Smooth muscle cell (in vitro differentiated cells): ENCODE measurements at regions not wholly inside any gene's neighbourhood (a gene's known extent, or its start where the extent isn't known, plus 50 kb on each side); places are given as distances from the start of the nearest gene placed in this dataset.

Experiments
- DNase-seq: peaks from one replicate; lab custom pipeline; 2025; ENCODE audit not compliant: unreplicated experiment; lab: John Stamatoyannopoulos, UW
- H2AFZ ChIP-seq: fragments of 200-600 bp; sonication (generic); 2 replicates; pipeline ENCODE4 v1.6.0; 2016; ENCODE audit warnings: antibody characterized with exemption, low read depth, mild to moderate bottlenecking
- H3F3A ChIP-seq: fragments of 200-600 bp; sonication (generic); 2 replicates; pipeline ENCODE4 v1.6.0; 2017; ENCODE audit warnings: antibody characterized with exemption, low read depth
- H3K27ac ChIP-seq: fragments of 200-600 bp; sonication (generic); 2 replicates; pipeline ENCODE4 v1.5.1; 2016; ENCODE audit warnings: low read depth, mild to moderate bottlenecking
- H3K27me3 ChIP-seq: fragments of 200-600 bp; sonication (generic); 2 replicates; pipeline ENCODE4 v1.6.1; 2016; ENCODE audit warnings: low read depth, mild to moderate bottlenecking
- H3K36me3 ChIP-seq: fragments of 200-600 bp; sonication (generic); 2 replicates; pipeline ENCODE4 v1.5.1; 2016; ENCODE audit warnings: low read depth
- H3K4me1 ChIP-seq: fragments of 200-600 bp; sonication (generic); 2 replicates; pipeline ENCODE4 v1.5.1; 2016; ENCODE audit warnings: low read depth
- H3K4me2 ChIP-seq: fragments of 200-600 bp; sonication (generic); 2 replicates; pipeline ENCODE4 v1.6.0; 2016; ENCODE audit warnings: mild to moderate bottlenecking
- H3K4me3 ChIP-seq: fragments of 200-600 bp; sonication (generic); 2 replicates; pipeline ENCODE4 v1.5.1; 2016; ENCODE audit warnings: mild to moderate bottlenecking
- H3K79me2 ChIP-seq: fragments of 200-600 bp; sonication (generic); 2 replicates; pipeline ENCODE4 v1.6.0; 2016; ENCODE audit warnings: low read depth, mild to moderate bottlenecking
- H3K9ac ChIP-seq: fragments of 200-600 bp; sonication (generic); 2 replicates; pipeline ENCODE4 v1.6.0; 2016; ENCODE audit warnings: low read depth
- H3K9me3 ChIP-seq: fragments of 200-600 bp; sonication (generic); replicated peaks from 2 replicates; pipeline ENCODE4 v1.5.1; 2016; ENCODE audit warnings: low read depth
- H4K20me1 ChIP-seq: fragments of 200-600 bp; sonication (generic); 2 replicates; pipeline ENCODE4 v1.6.0; 2016; ENCODE audit warnings: low read depth
- WGBS: methylation state at CpG from one replicate; pipeline ENCODE4 v1.1.7; 2016; ENCODE audit warnings: low lambda C conversion rate; 5-methylcytosine and 5-hydroxymethylcytosine counted together
- TF ChIP-seq, protein P1 (sequence below): fragments of 200-600 bp; sonication (generic); IDR thresholded peaks from 2 replicates; pipeline ENCODE4 v1.5.1; 2017; ENCODE audit warnings: borderline replicate concordance, mild to moderate bottlenecking, antibody characterized with exemption; ENCODE audit not compliant: insufficient read depth, poor library complexity, severe bottlenecking

- no peak overlapping the region for H3K4me2 ChIP-seq
- peaks cover 5% of the 10 kb centered on the region for H3K4me1 ChIP-seq
- no peak for DNase-seq
- H3K4me3 ChIP-seq: no peak overlapping the region
- H3K9ac ChIP-seq: no peak overlapping the region
- H3K79me2 ChIP-seq: no peaks in the 10 kb centered on the region
- H3K27ac ChIP-seq: no peak overlapping the region
- no peaks in the 10 kb centered on the region for H3F3A ChIP-seq
- no peaks in the 10 kb centered on the region for H4K20me1 ChIP-seq
- H3K9me3 ChIP-seq: no peaks in the 10 kb centered on the region
- 86% methylated on average over 11 of the region's 11 CpGs for WGBS
- TF ChIP-seq, protein P1, sequence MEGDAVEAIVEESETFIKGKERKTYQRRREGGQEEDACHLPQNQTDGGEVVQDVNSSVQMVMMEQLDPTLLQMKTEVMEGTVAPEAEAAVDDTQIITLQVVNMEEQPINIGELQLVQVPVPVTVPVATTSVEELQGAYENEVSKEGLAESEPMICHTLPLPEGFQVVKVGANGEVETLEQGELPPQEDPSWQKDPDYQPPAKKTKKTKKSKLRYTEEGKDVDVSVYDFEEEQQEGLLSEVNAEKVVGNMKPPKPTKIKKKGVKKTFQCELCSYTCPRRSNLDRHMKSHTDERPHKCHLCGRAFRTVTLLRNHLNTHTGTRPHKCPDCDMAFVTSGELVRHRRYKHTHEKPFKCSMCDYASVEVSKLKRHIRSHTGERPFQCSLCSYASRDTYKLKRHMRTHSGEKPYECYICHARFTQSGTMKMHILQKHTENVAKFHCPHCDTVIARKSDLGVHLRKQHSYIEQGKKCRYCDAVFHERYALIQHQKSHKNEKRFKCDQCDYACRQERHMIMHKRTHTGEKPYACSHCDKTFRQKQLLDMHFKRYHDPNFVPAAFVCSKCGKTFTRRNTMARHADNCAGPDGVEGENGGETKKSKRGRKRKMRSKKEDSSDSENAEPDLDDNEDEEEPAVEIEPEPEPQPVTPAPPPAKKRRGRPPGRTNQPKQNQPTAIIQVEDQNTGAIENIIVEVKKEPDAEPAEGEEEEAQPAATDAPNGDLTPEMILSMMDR: no peak
- peaks cover 6% of the 10 kb centered on the region for H3K27me3 ChIP-seq
- H2AFZ ChIP-seq: no peak overlapping the region
- no peaks in the 10 kb centered on the region for H3K36me3 ChIP-seq
Observed at GRCh38 chr10:123428391-123428790, 237.8 kb upstream of the GPR26 start.

GRCh38 chr10:123429706-123430221 is 236.4 kb upstream of the GPR26 start:
- H3F3A ChIP-seq: no peaks in the 10 kb centered on the region
- H4K20me1 ChIP-seq: no peaks in the 10 kb centered on the region
- no peak overlapping the region for H3K27ac ChIP-seq
- no peak overlapping the region for H3K4me3 ChIP-seq
- no peak overlapping the region for H3K9ac ChIP-seq
- H3K27me3 ChIP-seq: peaks cover 6% of the 10 kb centered on the region
- no peak for DNase-seq
- H3K4me2 ChIP-seq: no peak overlapping the region
- TF ChIP-seq, protein P1: no peak
- no peaks in the 10 kb centered on the region for H3K36me3 ChIP-seq
- WGBS: 59% methylated on average over 14 of the region's 14 CpGs
- H3K9me3 ChIP-seq: no peaks in the 10 kb centered on the region
- H3K79me2 ChIP-seq: no peaks in the 10 kb centered on the region
- H2AFZ ChIP-seq: no peak overlapping the region
- peaks cover 5% of the 10 kb centered on the region for H3K4me1 ChIP-seq

GRCh38 chr10:123433539-123433938 is 232.6 kb upstream of the GPR26 start:
- Histone ChIP-seq H3K4me3 (no peak overlapping the region), H3K79me2 (no peaks in the 10 kb centered on the region), H3K4me1 (peaks cover 5% of the 10 kb centered on the region), H2AFZ (no peak overlapping the region), H3K9me3 (no peaks in the 10 kb centered on the region), H3K36me3 (no peaks in the 10 kb centered on the region), H3F3A (no peaks in the 10 kb centered on the region), H3K9ac (no peak overlapping the region), H3K4me2 (no peak overlapping the region), H4K20me1 (no peaks in the 10 kb centered on the region), H3K27ac (no peak overlapping the region), H3K27me3 (peaks cover 2% of the 10 kb centered on the region)
- DNase-seq: no peak
- WGBS: 92% methylated on average over 6 of the region's 6 CpGs
- TF ChIP-seq, protein P1: no peak

DNA sequence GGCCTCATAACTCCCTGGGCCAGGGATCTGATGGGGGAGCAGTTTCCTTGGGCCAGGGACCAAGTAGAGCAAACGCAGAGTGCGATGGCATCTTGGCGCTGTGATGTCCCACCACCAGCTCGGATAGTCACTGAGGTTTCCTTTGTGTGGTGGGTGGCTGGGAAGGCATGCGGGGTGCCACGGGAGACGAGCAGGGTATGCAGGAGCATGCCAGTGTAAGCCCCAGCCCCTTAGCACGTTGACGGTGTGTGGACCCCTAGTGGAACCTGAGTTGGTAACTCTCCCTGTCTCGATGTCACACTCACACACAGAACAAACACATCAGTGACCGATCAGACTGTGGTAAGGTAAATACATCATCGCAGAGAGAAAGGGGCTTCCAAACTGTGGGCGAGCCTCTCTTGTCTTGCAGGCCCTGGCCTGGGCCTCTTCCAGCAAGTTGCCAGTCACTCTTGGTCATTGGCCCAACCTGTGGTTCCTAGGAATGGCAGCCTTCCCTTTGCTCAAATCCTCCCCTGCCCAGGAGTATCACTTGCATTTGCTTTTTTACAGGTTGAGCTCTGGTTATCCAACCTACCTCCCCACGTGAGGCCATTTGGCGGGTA is 231.6 kb upstream of the GPR26 start:
- H3K36me3 ChIP-seq: no peaks in the 10 kb centered on the region
- peaks cover 5% of the 10 kb centered on the region for H3K4me1 ChIP-seq
- no peak overlapping the region for H3K4me2 ChIP-seq
- H3K79me2 ChIP-seq: no peaks in the 10 kb centered on the region
- no peaks in the 10 kb centered on the region for H3F3A ChIP-seq
- H3K27ac ChIP-seq: no peak overlapping the region
- no peak for DNase-seq
- no peaks in the 10 kb centered on the region for H3K9me3 ChIP-seq
- H3K9ac ChIP-seq: no peak overlapping the region
- 88% methylated on average over 15 of the region's 15 CpGs for WGBS
- no peaks in the 10 kb centered on the region for H3K27me3 ChIP-seq
- TF ChIP-seq, protein P1: no peak
- no peaks in the 10 kb centered on the region for H4K20me1 ChIP-seq
- H3K4me3 ChIP-seq: no peak overlapping the region
- H2AFZ ChIP-seq: no peak overlapping the region
